Muscle layer of duodenum (tissue), 2 donors: ENCODE measurements at regions not wholly inside any gene's neighbourhood (a gene's known extent, or its start where the extent isn't known, plus 50 kb on each side); places are given as distances from the start of the nearest gene placed in this dataset.

Experiments
- H3K27ac ChIP-seq: one replicate; pipeline ENCODE4 v1.7.0; 2013; ENCODE audit warnings: mild to moderate bottlenecking, low read length
- H3K27me3 ChIP-seq: one replicate; pipeline ENCODE4 v1.7.0; 2013; ENCODE audit warnings: low read depth, mild to moderate bottlenecking, control low read depth, low read length
- H3K36me3 ChIP-seq, 2 donors: one replicate each; pipeline ENCODE4 v1.7.0; 2013; ENCODE audit warnings: low read length in 2 of 2, control low read depth in 1 of 2, mild to moderate bottlenecking in 1 of 2; ENCODE audit not compliant: insufficient read depth in 2 of 2, control insufficient read depth in 1 of 2
- H3K4me1 ChIP-seq, 2 donors: one replicate each; pipeline ENCODE4 v1.7.0; 2013; ENCODE audit warnings: low read length in 2 of 2, mild to moderate bottlenecking in 2 of 2, control low read depth in 1 of 2, moderate library complexity in 1 of 2; ENCODE audit not compliant: insufficient read depth in 2 of 2, control insufficient read depth in 1 of 2
- H3K4me3 ChIP-seq, 2 donors: one replicate each; pipeline ENCODE4 v1.7.0; 2013; ENCODE audit warnings: low read length in 2 of 2, low read depth in 1 of 2, mild to moderate bottlenecking in 1 of 2
- H3K9me3 ChIP-seq, 2 donors: one replicate each; pipeline ENCODE4 v1.7.0; 2013; ENCODE audit warnings: low read length in 2 of 2, control low read depth in 1 of 2, mild to moderate bottlenecking in 1 of 2; ENCODE audit not compliant: control insufficient read depth in 1 of 2
- donor health status: healthy.

- Histone ChIP-seq H3K4me3 (no peak overlapping the region), H3K4me1 (no peaks in the 10 kb centered on the region), H3K27ac (no peak overlapping the region), H3K27me3 (no peaks in the 10 kb centered on the region), H3K9me3 (no peaks in the 10 kb centered on the region), H3K36me3 (no peaks in the 10 kb centered on the region)
Observed at GRCh38 chr3:102302020-102302419, 132.8 kb upstream of the ZPLD1 start.

- no peaks in the 10 kb centered on the region for H3K9me3 ChIP-seq
- no peaks in the 10 kb centered on the region for H3K36me3 ChIP-seq
- H3K27me3 ChIP-seq = no peaks in the 10 kb centered on the region
- no peak overlapping the region for H3K4me3 ChIP-seq
- no peaks in the 10 kb centered on the region for H3K4me1 ChIP-seq
- H3K27ac ChIP-seq = no peak overlapping the region
Observed at GRCh38 chr3:102304550-102304949, 130.3 kb upstream of the ZPLD1 start.

GRCh38 chr3:102307442-102307841, 127.4 kb upstream of the ZPLD1 start:
- H3K27ac ChIP-seq = no peak overlapping the region
- no peaks in the 10 kb centered on the region for H3K27me3 ChIP-seq
- no peak overlapping the region for H3K4me3 ChIP-seq
- H3K4me1 ChIP-seq = no peaks in the 10 kb centered on the region
- H3K9me3 ChIP-seq = no peaks in the 10 kb centered on the region
- H3K36me3 ChIP-seq = no peaks in the 10 kb centered on the region

GRCh38 chr3:102329066-102329465, 105.7 kb upstream of the ZPLD1 start:
- Histone ChIP-seq H3K27ac (no peak overlapping the region), H3K27me3 (no peaks in the 10 kb centered on the region), H3K4me3 (no peak overlapping the region), H3K9me3 (no peaks in the 10 kb centered on the region), H3K36me3 (no peaks in the 10 kb centered on the region), H3K4me1 (no peaks in the 10 kb centered on the region)

GRCh38 chr3:102329561-102329960, 105.3 kb upstream of the ZPLD1 start:
- Histone ChIP-seq H3K4me3 (no peak overlapping the region), H3K9me3 (no peaks in the 10 kb centered on the region)

GRCh38 chr3:102332205-102332604, 102.6 kb upstream of the ZPLD1 start:
- H3K27ac ChIP-seq = no peak overlapping the region
- no peaks in the 10 kb centered on the region for H3K4me1 ChIP-seq
- no peaks in the 10 kb centered on the region for H3K9me3 ChIP-seq
- H3K4me3 ChIP-seq = no peak overlapping the region
- H3K27me3 ChIP-seq = no peaks in the 10 kb centered on the region
- H3K36me3 ChIP-seq = no peaks in the 10 kb centered on the region

More at GRCh38 chr3:102329561-102329960, 105.3 kb upstream of the ZPLD1 start:
- Histone ChIP-seq H3K27ac (no peak overlapping the region), H3K36me3 (no peaks in the 10 kb centered on the region), H3K4me1 (no peaks in the 10 kb centered on the region), H3K27me3 (no peaks in the 10 kb centered on the region)

- H3K27ac ChIP-seq = no peak overlapping the region
- no peaks in the 10 kb centered on the region for H3K36me3 ChIP-seq
Observed at GRCh38 chr3:102332934-102333333, 101.9 kb upstream of the ZPLD1 start.

GRCh38 chr3:102336130-102336529, 98.7 kb upstream of the ZPLD1 start:
- Histone ChIP-seq H3K27ac (no peak overlapping the region), H3K4me1 (no peaks in the 10 kb centered on the region), H3K36me3 (no peaks in the 10 kb centered on the region), H3K4me3 (no peak overlapping the region), H3K27me3 (no peaks in the 10 kb centered on the region), H3K9me3 (no peaks in the 10 kb centered on the region)

More at GRCh38 chr3:102332934-102333333, 101.9 kb upstream of the ZPLD1 start:
- H3K4me3 ChIP-seq = no peak overlapping the region
- H3K27me3 ChIP-seq = no peaks in the 10 kb centered on the region
- no peaks in the 10 kb centered on the region for H3K4me1 ChIP-seq
- H3K9me3 ChIP-seq = no peaks in the 10 kb centered on the region

- H3K27ac ChIP-seq = no peak overlapping the region
- H3K27me3 ChIP-seq = no peaks in the 10 kb centered on the region
- no peaks in the 10 kb centered on the region for H3K36me3 ChIP-seq
- no peaks in the 10 kb centered on the region for H3K9me3 ChIP-seq
- H3K4me1 ChIP-seq = no peaks in the 10 kb centered on the region
- H3K4me3 ChIP-seq = no peak overlapping the region
Observed at GRCh38 chr3:102339671-102340070, 95.1 kb upstream of the ZPLD1 start.

- no peaks in the 10 kb centered on the region for H3K36me3 ChIP-seq
- H3K27me3 ChIP-seq = no peaks in the 10 kb centered on the region
- H3K4me3 ChIP-seq = no peak overlapping the region
- H3K9me3 ChIP-seq = no peaks in the 10 kb centered on the region
- H3K4me1 ChIP-seq = no peaks in the 10 kb centered on the region
- H3K27ac ChIP-seq = no peak overlapping the region
Observed at GRCh38 chr3:102346897-102347296, 87.9 kb upstream of the ZPLD1 start.

- H3K4me1 ChIP-seq = no peaks in the 10 kb centered on the region
- H3K27ac ChIP-seq = no peak overlapping the region
- H3K36me3 ChIP-seq = no peaks in the 10 kb centered on the region
- no peaks in the 10 kb centered on the region for H3K27me3 ChIP-seq
- no peak overlapping the region for H3K4me3 ChIP-seq
- no peaks in the 10 kb centered on the region for H3K9me3 ChIP-seq
Observed at GRCh38 chr3:102348904-102349303, 85.9 kb upstream of the ZPLD1 start.

- H3K27ac ChIP-seq = no peak overlapping the region
- no peaks in the 10 kb centered on the region for H3K36me3 ChIP-seq
- H3K4me3 ChIP-seq = no peak overlapping the region
- H3K4me1 ChIP-seq = no peaks in the 10 kb centered on the region
- H3K9me3 ChIP-seq = no peaks in the 10 kb centered on the region
- no peaks in the 10 kb centered on the region for H3K27me3 ChIP-seq
Observed at GRCh38 chr3:102353148-102353547, 81.7 kb upstream of the ZPLD1 start.
